ENCODE measurements at regions not wholly inside any gene's neighbourhood (a gene's known extent, or its start where the extent isn't known, plus 50 kb on each side); places are given as distances from the start of the nearest gene placed in this dataset.
"Not testable (repeated sequence)": the region's sequence is repeated elsewhere in the genome, so short reads cannot be mapped to it uniquely, and the experiment has no call there.

GRCh38 chrX:1016926-1017325 is 195.5 kb downstream of the CRLF2 start:
- H3K27ac Mint-ChIP-seq, POLR2A ChIA-PET, H3K27me3 Mint-ChIP-seq, H3K9me3 Mint-ChIP-seq, H3K4me3 Mint-ChIP-seq, H3K4me1 Mint-ChIP-seq, DNase-seq, H3K36me3 Mint-ChIP-seq, ATAC-seq: not testable (repeated sequence)

- H3K4me3 Mint-ChIP-seq, H3K9me3 Mint-ChIP-seq, H3K27me3 Mint-ChIP-seq, DNase-seq, H3K36me3 Mint-ChIP-seq, POLR2A ChIA-PET, ATAC-seq, H3K4me1 Mint-ChIP-seq, H3K27ac Mint-ChIP-seq: not testable (repeated sequence)
Observed at GRCh38 chrX:1016281-1016680, 196.2 kb downstream of the CRLF2 start.

GRCh38 chrX:1012678-1013300 is 199.7 kb downstream of the CRLF2 start:
- POLR2A ChIA-PET = no interaction called here
- peak overlapping the region in 2 of 10 donors; percentile 55 to 69 for H3K4me3 Mint-ChIP-seq
- no peak for ATAC-seq
- peak in 2 of 10 donors; percentile 34 to 43 for DNase-seq
- no peaks in the 10 kb centered on the region for H3K9me3 Mint-ChIP-seq
- H3K4me1 Mint-ChIP-seq = peaks cover 0 to 5% (median 1%) of the 10 kb centered on the region in 4 donors
- peak overlapping the region in 2 of 10 donors; percentile 56 to 62 for H3K27ac Mint-ChIP-seq
- no peaks in the 10 kb centered on the region for H3K36me3 Mint-ChIP-seq
- H3K27me3 Mint-ChIP-seq = peaks cover 0 to 6% (median 0%) of the 10 kb centered on the region in 5 donors

GRCh38 chrX:1011691-1012283 is 200.7 kb downstream of the CRLF2 start:
- Mint-ChIP-seq H3K9me3 (no peaks in the 10 kb centered on the region), H3K27me3 (peaks cover 0 to 6% (median 0%) of the 10 kb centered on the region in 5 donors), H3K4me1 (peaks cover 0 to 5% (median 1%) of the 10 kb centered on the region in 4 donors), H3K36me3 (no peaks in the 10 kb centered on the region), H3K27ac (peak overlapping the region in 1 of 10 donors; percentile 85), H3K4me3 (peak overlapping the region in 2 of 10 donors; percentile 18 to 20)
- peak in 1 of 2 donors; percentile 25 for ATAC-seq
- POLR2A ChIA-PET = no interaction called here
- peak in 2 of 10 donors; percentile 47 to 48 for DNase-seq

- POLR2A ChIA-PET = no interaction called here
- no peaks in the 10 kb centered on the region for H3K36me3 Mint-ChIP-seq
- H3K9me3 Mint-ChIP-seq = no peaks in the 10 kb centered on the region
- H3K4me3 Mint-ChIP-seq = no peak overlapping the region
- DNase-seq = no peak
- H3K27ac Mint-ChIP-seq = peak overlapping the region in 1 of 10 donors; percentile 71
- ATAC-seq = no peak
- H3K27me3 Mint-ChIP-seq = peaks cover 0 to 6% (median 0%) of the 10 kb centered on the region in 5 donors
- H3K4me1 Mint-ChIP-seq = peaks cover 0 to 5% (median 1%) of the 10 kb centered on the region in 4 donors
Observed at GRCh38 chrX:1009771-1010170, 202.7 kb downstream of the CRLF2 start.

GRCh38 chrX:1006156-1006730 is 206.2 kb downstream of the CRLF2 start:
- peaks cover 0 to 1% (median 0%) of the 10 kb centered on the region in 5 donors for H3K27me3 Mint-ChIP-seq
- DNase-seq (no peak), ATAC-seq (no peak)
- no peaks in the 10 kb centered on the region for H3K9me3 Mint-ChIP-seq
- peaks cover 0 to 2% (median 0%) of the 10 kb centered on the region in 3 donors for H3K36me3 Mint-ChIP-seq
- H3K27ac Mint-ChIP-seq = no peak overlapping the region
- no peak overlapping the region for H3K4me3 Mint-ChIP-seq
- POLR2A ChIA-PET = no interaction called here
- H3K4me1 Mint-ChIP-seq = peaks cover 0 to 2% (median 0%) of the 10 kb centered on the region in 4 donors

- H3K27me3 Mint-ChIP-seq = peaks cover 0 to 1% (median 0%) of the 10 kb centered on the region in 5 donors
- H3K4me1 Mint-ChIP-seq = no peaks in the 10 kb centered on the region
- POLR2A ChIA-PET = no interaction called here
- peaks cover 0 to 2% (median 0%) of the 10 kb centered on the region in 3 donors for H3K36me3 Mint-ChIP-seq
- H3K27ac Mint-ChIP-seq = no peak overlapping the region
- H3K9me3 Mint-ChIP-seq = no peaks in the 10 kb centered on the region
- DNase-seq (no peak), ATAC-seq (no peak)
- H3K4me3 Mint-ChIP-seq = no peak overlapping the region
Observed at GRCh38 chrX:1002611-1003010, 209.8 kb downstream of the CRLF2 start.

- Mint-ChIP-seq H3K27ac (no peak overlapping the region), H3K36me3 (peaks cover 0 to 7% (median 4%) of the 10 kb centered on the region in 3 donors), H3K9me3 (peaks cover 0 to 16% (median 8%) of the 10 kb centered on the region in 9 donors), H3K4me3 (no peak overlapping the region), H3K4me1 (no peaks in the 10 kb centered on the region), H3K27me3 (peaks cover 0 to 1% (median 0%) of the 10 kb centered on the region in 5 donors)
- ATAC-seq = no peak
- DNase-seq = no peak
- POLR2A ChIA-PET = no interaction called here
Observed at GRCh38 chrX:997631-998137, 214.8 kb downstream of the CRLF2 start.

- DNase-seq = no peak
- Mint-ChIP-seq H3K36me3 (peaks cover 0 to 11% (median 5%) of the 10 kb centered on the region in 3 donors), H3K4me1 (peaks cover 0 to 13% (median 10%) of the 10 kb centered on the region in 4 donors), H3K9me3 (peaks cover 0 to 31% (median 23%) of the 10 kb centered on the region in 9 donors), H3K27me3 (peaks cover 0 to 12% (median 1%) of the 10 kb centered on the region in 5 donors), H3K27ac (no peak overlapping the region), H3K4me3 (no peak overlapping the region)
- POLR2A ChIA-PET = no interaction called here
- no peak for ATAC-seq
Observed at GRCh38 chrX:994780-995179, 217.7 kb downstream of the CRLF2 start.

- peak overlapping the region in 9 of 10 donors; percentile 33 to 97 (median 84) for H3K4me3 Mint-ChIP-seq
- DNase-seq (peak in 8 of 10 donors; percentile 59 to 94 (median 80)), ATAC-seq (peak; percentile 96)
- H3K36me3 Mint-ChIP-seq = peaks cover 0 to 11% (median 5%) of the 10 kb centered on the region in 3 donors
- H3K9me3 Mint-ChIP-seq = peaks cover 0 to 31% (median 23%) of the 10 kb centered on the region in 9 donors
- H3K27ac Mint-ChIP-seq = peak overlapping the region in 9 of 10 donors; percentile 19 to 100 (median 98)
- H3K4me1 Mint-ChIP-seq = peaks cover 0 to 13% (median 10%) of the 10 kb centered on the region in 4 donors
- POLR2A ChIA-PET = no interaction called here
- H3K27me3 Mint-ChIP-seq = peaks cover 0 to 12% (median 2%) of the 10 kb centered on the region in 5 donors
Observed at GRCh38 chrX:989959-990510, 222.4 kb downstream of the CRLF2 start.

- ATAC-seq, H3K36me3 Mint-ChIP-seq, POLR2A ChIA-PET, H3K27ac Mint-ChIP-seq, H3K4me3 Mint-ChIP-seq, DNase-seq: not testable (repeated sequence)
- Mint-ChIP-seq H3K9me3 (peaks cover 0 to 31% (median 18%) of the 10 kb centered on the region in 9 donors), H3K27me3 (peaks cover 0 to 16% (median 9%) of the 10 kb centered on the region in 5 donors), H3K4me1 (peaks cover 0 to 13% (median 10%) of the 10 kb centered on the region in 4 donors)
Observed at GRCh38 chrX:988530-988929, 223.9 kb downstream of the CRLF2 start.

GRCh38 chrX:981791-982626 is 230.4 kb downstream of the CRLF2 start:
- peaks cover 0 to 3% (median 0%) of the 10 kb centered on the region in 3 donors for H3K36me3 Mint-ChIP-seq
- H3K4me1 Mint-ChIP-seq = peaks cover 3 to 24% (median 14%) of the 10 kb centered on the region in 4 donors
- ATAC-seq (no peak), DNase-seq (no peak)
- POLR2A ChIA-PET = no interaction called here
- H3K27ac Mint-ChIP-seq = peak overlapping the region in 1 of 10 donors; percentile 50
- H3K4me3 Mint-ChIP-seq = peak overlapping the region in 3 of 10 donors; percentile 1 to 47 (median 38)
- peaks cover 17 to 40% (median 38%) of the 10 kb centered on the region in 5 donors for H3K27me3 Mint-ChIP-seq
- peaks cover 0 to 6% (median 2%) of the 10 kb centered on the region in 9 donors for H3K9me3 Mint-ChIP-seq
